ENCODE measurements at regions not wholly inside any gene's neighbourhood (a gene's known extent, or its start where the extent isn't known, plus 50 kb on each side); places are given as distances from the start of the nearest gene placed in this dataset.

- TF ChIP-seq POLR2A (IDR thresholded peaks at IDR 0.05; ENCODE audit: low read length) (no peak), GATA1 (IDR thresholded peaks at IDR 0.05; ENCODE audit: low read depth, low read length) (no peak)
Measured at GRCh38 chr9:103296189-103296588, 301.1 kb downstream of the CYLC2 start.

Data from erythroblast (primary cell).